ENCODE measurements at regions not wholly inside any gene's neighbourhood (a gene's known extent, or its start where the extent isn't known, plus 50 kb on each side); places are given as distances from the start of the nearest gene placed in this dataset.

- TF ChIP-seq CTCF (IDR thresholded peaks at IDR 0.05; ENCODE audit: control extremely low read depth in 1 of 3, insufficient read depth in 1 of 3, low read depth in 1 of 3, low read length in 3 of 3) (no peak), POLR2A (IDR thresholded peaks at IDR 0.05; ENCODE audit: control extremely low read depth in 1 of 2, low read depth in 2 of 2, low read length in 2 of 2) (no peak), BCL11A (IDR thresholded peaks at IDR 0.05; ENCODE audit: low read depth in 2 of 2, low read length in 2 of 2) (no peak), JUN (IDR thresholded peaks at IDR 0.05; ENCODE audit: low read depth, low read length) (no peak), E2F6 (IDR thresholded peaks at IDR 0.05) (no peak), CTBP2 (IDR thresholded peaks at IDR 0.05; ENCODE audit: borderline replicate concordance, insufficient read depth, insufficient read length, low read length) (no peak)
These were observed 589.5 kb upstream of the TBX3 start for GRCh38 chr12:115273456-115273855.

Data from H1 (cell line).